GM12891 (cell line): ENCODE measurements at regions not wholly inside any gene's neighbourhood (a gene's known extent, or its start where the extent isn't known, plus 50 kb on each side); places are given as distances from the start of the nearest gene placed in this dataset.

ENCODE experiments used
- PAX5 ChIP-seq: IDR thresholded peaks from 2 replicates; pipeline ENCODE4 v1.6.1; 2011; ENCODE audit warnings: low read length, moderate library complexity, mild to moderate bottlenecking; ENCODE audit not compliant: insufficient read depth, severe bottlenecking
- POLR2A ChIP-seq: IDR thresholded peaks from 2 replicates; pipeline ENCODE4 v1.6.1; 2011; ENCODE audit warnings: low read depth, low read length, control low read depth
- POLR2AphosphoS5 ChIP-seq: IDR thresholded peaks from 2 replicates; pipeline ENCODE4 v1.6.1; 2011; ENCODE audit warnings: low read depth, low read length, control low read depth
- POU2F2 ChIP-seq: IDR thresholded peaks from 2 replicates; pipeline ENCODE4 v1.6.1; 2011; ENCODE audit warnings: low read depth, mild to moderate bottlenecking, control low read depth, low read length, moderate library complexity
- SPI1 ChIP-seq: IDR thresholded peaks from 2 replicates; pipeline ENCODE4 v1.6.1; 2011; ENCODE audit warnings: low read depth, low read length, control low read depth
- TAF1 ChIP-seq: IDR thresholded peaks from 2 replicates; pipeline ENCODE4 v1.6.1; 2011; ENCODE audit warnings: low read depth, low read length, control low read depth

- TF ChIP-seq POLR2A = no peak
- no peak for TF ChIP-seq POLR2AphosphoS5
- TF ChIP-seq TAF1 = no peak
- no peak for TF ChIP-seq POU2F2
- no peak for TF ChIP-seq SPI1
- TF ChIP-seq PAX5 = no peak
These were observed 1104.5 kb upstream of the PHF14 start for GRCh38 chr7:9869151-9869550.
